HG02642 (cell line): ENCODE measurements at regions not wholly inside any gene's neighbourhood (a gene's known extent, or its start where the extent isn't known, plus 50 kb on each side); places are given as distances from the start of the nearest gene placed in this dataset.
A peak's percentile ranks its signal among the peaks of the same experiment; 100 is the strongest.

Source experiments
- ATAC-seq: cut with Tn5 transposase; IDR thresholded peaks from one replicate; pipeline ENCODE4 v1.9.1; 2021; ENCODE audit warnings: mild to moderate bottlenecking; ENCODE audit not compliant: unreplicated experiment, poor library complexity

- ATAC-seq, result peak; percentile 89
These were observed 373.0 kb upstream of the RASGEF1B start for GRCh38 chr4:81844717-81845116.

GRCh38 chr4:81839347-81840042 is 367.8 kb upstream of the RASGEF1B start:
- peak; percentile 67 for ATAC-seq

GRCh38 chr4:81838586-81838985 is 366.9 kb upstream of the RASGEF1B start:
- ATAC-seq, result no peak

- ATAC-seq, result no peak
These were observed 365.0 kb upstream of the RASGEF1B start for GRCh38 chr4:81836716-81837115.

- no peak for ATAC-seq
These were observed 361.9 kb upstream of the RASGEF1B start for GRCh38 chr4:81833576-81833975.

GRCh38 chr4:81828991-81829390 is 357.3 kb upstream of the RASGEF1B start:
- ATAC-seq, result no peak

GRCh38 chr4:81827577-81828202 is 356.0 kb upstream of the RASGEF1B start:
- peak; percentile 89 for ATAC-seq

- ATAC-seq, result no peak
These were observed 355.2 kb upstream of the RASGEF1B start for GRCh38 chr4:81826817-81827424.

- ATAC-seq, result no peak
These were observed 354.6 kb upstream of the RASGEF1B start for GRCh38 chr4:81826335-81826734.

GRCh38 chr4:81818385-81818920 is 346.7 kb upstream of the RASGEF1B start:
- no peak for ATAC-seq

- ATAC-seq, result no peak
These were observed 344.5 kb upstream of the RASGEF1B start for GRCh38 chr4:81816031-81816761.

- ATAC-seq, result no peak
These were observed 343.4 kb upstream of the RASGEF1B start for GRCh38 chr4:81814987-81815541.

- no peak for ATAC-seq
These were observed 340.0 kb upstream of the RASGEF1B start for GRCh38 chr4:81811562-81812293.

GRCh38 chr4:81808011-81808672 is 336.4 kb upstream of the RASGEF1B start:
- ATAC-seq, result no peak

- no peak for ATAC-seq
These were observed 335.7 kb upstream of the RASGEF1B start for GRCh38 chr4:81807386-81807785.

GRCh38 chr4:81806485-81806884 is 334.8 kb upstream of the RASGEF1B start:
- ATAC-seq, result no peak

GRCh38 chr4:81804849-81805248 is 333.1 kb upstream of the RASGEF1B start:
- no peak for ATAC-seq

- ATAC-seq, result no peak
These were observed 330.7 kb upstream of the RASGEF1B start for GRCh38 chr4:81802285-81802846.

- ATAC-seq, result no peak
These were observed 327.7 kb upstream of the RASGEF1B start for GRCh38 chr4:81799371-81799770.
